ENCODE measurements at regions not wholly inside any gene's neighbourhood (a gene's known extent, or its start where the extent isn't known, plus 50 kb on each side); places are given as distances from the start of the nearest gene placed in this dataset.

DNA sequence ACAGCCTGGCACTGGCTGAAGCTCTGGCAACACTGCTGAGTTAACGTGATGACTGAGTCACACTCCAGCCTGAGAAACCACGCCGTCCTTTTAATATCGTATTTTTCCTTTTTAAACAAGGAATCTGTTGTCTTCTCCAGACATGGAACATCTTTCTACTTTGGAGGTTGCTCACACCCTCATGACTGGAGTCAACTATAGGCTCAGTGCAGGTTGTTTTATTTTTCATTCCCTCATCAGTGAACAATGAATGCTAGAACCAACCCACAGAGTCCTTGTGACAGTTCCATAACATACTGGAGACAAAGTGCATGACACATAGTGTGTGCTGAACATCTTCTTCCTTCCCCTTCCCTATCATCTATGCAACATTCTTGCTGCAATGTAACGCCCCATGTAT lies 76.8 kb upstream of the CPEB2 start:
- H3K27ac ChIP-seq (ENCODE audit: low read depth, low read length) = no peak overlapping the region
- H3K9me3 ChIP-seq (ENCODE audit: control insufficient read depth, insufficient read depth, low read length) = no peaks in the 10 kb centered on the region
- H3K4me3 ChIP-seq (ENCODE audit: low read depth, low read length) = no peak overlapping the region
- POLR2A ChIA-PET = no interaction called here
- no peak for TF ChIP-seq CTCF (IDR thresholded peaks at IDR 0.05; ENCODE audit: low read depth, low read length)
- no peak for DNase-seq (ENCODE audit: low read depth, low spot score)
- CTCF ChIA-PET = no interaction called here
- peaks cover 6% of the 10 kb centered on the region for H3K27me3 ChIP-seq (ENCODE audit: control insufficient read depth, insufficient read depth, low read length)

- no peak overlapping the region for H3K27ac ChIP-seq (ENCODE audit: low read depth, low read length)
- DNase-seq (ENCODE audit: low read depth, low spot score) = no peak
- no peak for TF ChIP-seq CTCF (IDR thresholded peaks at IDR 0.05; ENCODE audit: low read depth, low read length)
- POLR2A ChIA-PET = no interaction called here
- no peak overlapping the region for H3K4me3 ChIP-seq (ENCODE audit: low read depth, low read length)
- peaks cover 6% of the 10 kb centered on the region for H3K27me3 ChIP-seq (ENCODE audit: control insufficient read depth, insufficient read depth, low read length)
- CTCF ChIA-PET = no interaction called here
- no peaks in the 10 kb centered on the region for H3K9me3 ChIP-seq (ENCODE audit: control insufficient read depth, insufficient read depth, low read length)
Observed at GRCh38 chr4:14926368-14926767, 75.9 kb upstream of the CPEB2 start.

DNA sequence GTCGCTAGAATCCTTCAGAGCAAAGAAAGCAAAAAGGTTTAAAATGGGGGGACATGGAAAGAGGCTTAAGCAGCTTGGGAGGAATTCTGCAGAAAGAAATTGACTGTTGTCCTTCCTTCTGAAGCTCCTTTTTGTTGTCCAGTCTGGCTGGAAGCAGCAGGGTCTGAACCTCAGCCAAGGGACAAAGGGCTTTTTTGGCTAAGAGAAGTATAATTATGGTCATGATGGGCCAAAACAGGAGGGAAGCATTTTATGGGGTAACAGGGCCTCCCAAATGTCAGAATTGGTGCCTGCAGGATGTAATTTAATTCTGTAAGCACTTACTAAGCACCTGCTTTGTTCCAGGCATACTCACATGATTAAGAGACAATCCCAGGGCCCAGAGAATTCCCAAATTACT lies 74.2 kb upstream of the CPEB2 start:
- DNase-seq (ENCODE audit: low read depth, low spot score) = no peak
- no peak for TF ChIP-seq CTCF (IDR thresholded peaks at IDR 0.05; ENCODE audit: low read depth, low read length)
- POLR2A ChIA-PET = no interaction called here
- CTCF ChIA-PET = no interaction called here
- Histone ChIP-seq H3K4me3 (ENCODE audit: low read depth, low read length) (no peak overlapping the region), H3K9me3 (ENCODE audit: control insufficient read depth, insufficient read depth, low read length) (no peaks in the 10 kb centered on the region), H3K27ac (ENCODE audit: low read depth, low read length) (no peak overlapping the region), H3K27me3 (ENCODE audit: control insufficient read depth, insufficient read depth, low read length) (peaks cover 6% of the 10 kb centered on the region)

- DNase-seq (ENCODE audit: low read depth, low spot score) = no peak
- TF ChIP-seq CTCF (IDR thresholded peaks at IDR 0.05; ENCODE audit: low read depth, low read length) = no peak
- Histone ChIP-seq H3K27ac (ENCODE audit: low read depth, low read length) (no peak overlapping the region), H3K27me3 (ENCODE audit: control insufficient read depth, insufficient read depth, low read length) (peaks cover 6% of the 10 kb centered on the region), H3K9me3 (ENCODE audit: control insufficient read depth, insufficient read depth, low read length) (no peaks in the 10 kb centered on the region), H3K4me3 (ENCODE audit: low read depth, low read length) (no peak overlapping the region)
- ChIA-PET CTCF (no interaction called here), POLR2A (no interaction called here)
Observed at GRCh38 chr4:14929669-14930068, 72.6 kb upstream of the CPEB2 start.

GRCh38 chr4:14934704-14935390 lies 67.4 kb upstream of the CPEB2 start:
- DNase-seq (ENCODE audit: low read depth, low spot score) = no peak
- CTCF ChIA-PET = no interaction called here
- Histone ChIP-seq H3K27ac (ENCODE audit: low read depth, low read length) (no peak overlapping the region), H3K4me3 (ENCODE audit: low read depth, low read length) (no peak overlapping the region), H3K27me3 (ENCODE audit: control insufficient read depth, insufficient read depth, low read length) (no peaks in the 10 kb centered on the region), H3K9me3 (ENCODE audit: control insufficient read depth, insufficient read depth, low read length) (no peaks in the 10 kb centered on the region)
- no peak for TF ChIP-seq CTCF (IDR thresholded peaks at IDR 0.05; ENCODE audit: low read depth, low read length)
- POLR2A ChIA-PET = no interaction called here
